ENCODE measurements at regions not wholly inside any gene's neighbourhood (a gene's known extent, or its start where the extent isn't known, plus 50 kb on each side); places are given as distances from the start of the nearest gene placed in this dataset.

- no peaks in the 10 kb centered on the region for H4K20me1 ChIP-seq (ENCODE audit: control insufficient read depth, insufficient read depth, low read depth, low read length)
- H3K9me3 ChIP-seq (ENCODE audit: control insufficient read depth, insufficient read depth, low read length) = no peaks in the 10 kb centered on the region
- H3K36me3 ChIP-seq (ENCODE audit: control insufficient read depth, low read length) = no peaks in the 10 kb centered on the region
- H3F3A ChIP-seq (ENCODE audit: control insufficient read depth, insufficient read depth) = no peaks in the 10 kb centered on the region
- H3K27ac ChIP-seq (ENCODE audit: low read depth, low read length) = no peak overlapping the region
- H3K79me2 ChIP-seq (ENCODE audit: control insufficient read depth, low read length) = no peaks in the 10 kb centered on the region
- no peaks in the 10 kb centered on the region for H3K9me2 ChIP-seq (replicated peaks; ENCODE audit: control insufficient read depth, low read length)
- no peak overlapping the region for H3K4me3 ChIP-seq (ENCODE audit: low read length)
- H3K4me1 ChIP-seq (ENCODE audit: control insufficient read depth, low read length) = no peaks in the 10 kb centered on the region
- H3K4me2 ChIP-seq (ENCODE audit: low read length) = no peak overlapping the region
- H3K27me3 ChIP-seq (ENCODE audit: control insufficient read depth, low read length) = no peaks in the 10 kb centered on the region
- no peak for TF ChIP-seq CTCF (IDR thresholded peaks at IDR 0.05; ENCODE audit: low read depth, low read length, poor library complexity, severe bottlenecking)
- no peak for TF ChIP-seq EZH2phosphoT487 (IDR thresholded peaks at IDR 0.05; ENCODE audit: borderline replicate concordance, low read length)
Measured at GRCh38 chr4:28723371-28723770, 1862.7 kb downstream of the STIM2 start.

GRCh38 chr4:28724239-28724638, 1863.6 kb downstream of the STIM2 start:
- H3F3A ChIP-seq (ENCODE audit: control insufficient read depth, insufficient read depth) = no peaks in the 10 kb centered on the region
- H3K9me2 ChIP-seq (replicated peaks; ENCODE audit: control insufficient read depth, low read length) = no peaks in the 10 kb centered on the region
- no peaks in the 10 kb centered on the region for H3K27me3 ChIP-seq (ENCODE audit: control insufficient read depth, low read length)
- no peak overlapping the region for H3K4me3 ChIP-seq (ENCODE audit: low read length)
- no peak overlapping the region for H3K27ac ChIP-seq (ENCODE audit: low read depth, low read length)
- H4K20me1 ChIP-seq (ENCODE audit: control insufficient read depth, insufficient read depth, low read depth, low read length) = no peaks in the 10 kb centered on the region
- TF ChIP-seq CTCF (IDR thresholded peaks at IDR 0.05; ENCODE audit: low read depth, low read length, poor library complexity, severe bottlenecking) (no peak), EZH2phosphoT487 (IDR thresholded peaks at IDR 0.05; ENCODE audit: borderline replicate concordance, low read length) (no peak)
- no peaks in the 10 kb centered on the region for H3K9me3 ChIP-seq (ENCODE audit: control insufficient read depth, insufficient read depth, low read length)
- no peaks in the 10 kb centered on the region for H3K4me1 ChIP-seq (ENCODE audit: control insufficient read depth, low read length)
- no peaks in the 10 kb centered on the region for H3K79me2 ChIP-seq (ENCODE audit: control insufficient read depth, low read length)
- no peak overlapping the region for H3K4me2 ChIP-seq (ENCODE audit: low read length)
- H3K36me3 ChIP-seq (ENCODE audit: control insufficient read depth, low read length) = no peaks in the 10 kb centered on the region

- no peaks in the 10 kb centered on the region for H4K20me1 ChIP-seq (ENCODE audit: control insufficient read depth, insufficient read depth, low read depth, low read length)
- no peak overlapping the region for H3K27ac ChIP-seq (ENCODE audit: low read depth, low read length)
- TF ChIP-seq CTCF (IDR thresholded peaks at IDR 0.05; ENCODE audit: low read depth, low read length, poor library complexity, severe bottlenecking) = no peak
- no peak for TF ChIP-seq EZH2phosphoT487 (IDR thresholded peaks at IDR 0.05; ENCODE audit: borderline replicate concordance, low read length)
- H3K4me3 ChIP-seq (ENCODE audit: low read length) = no peak overlapping the region
- no peaks in the 10 kb centered on the region for H3F3A ChIP-seq (ENCODE audit: control insufficient read depth, insufficient read depth)
- no peaks in the 10 kb centered on the region for H3K9me3 ChIP-seq (ENCODE audit: control insufficient read depth, insufficient read depth, low read length)
- no peaks in the 10 kb centered on the region for H3K27me3 ChIP-seq (ENCODE audit: control insufficient read depth, low read length)
- H3K36me3 ChIP-seq (ENCODE audit: control insufficient read depth, low read length) = no peaks in the 10 kb centered on the region
- H3K4me2 ChIP-seq (ENCODE audit: low read length) = no peak overlapping the region
- H3K4me1 ChIP-seq (ENCODE audit: control insufficient read depth, low read length) = no peaks in the 10 kb centered on the region
- no peaks in the 10 kb centered on the region for H3K9me2 ChIP-seq (replicated peaks; ENCODE audit: control insufficient read depth, low read length)
- no peaks in the 10 kb centered on the region for H3K79me2 ChIP-seq (ENCODE audit: control insufficient read depth, low read length)
Measured at GRCh38 chr4:28730304-28730703, 1869.7 kb downstream of the STIM2 start.

- H3K4me2 ChIP-seq (ENCODE audit: low read length) = no peak overlapping the region
- H3F3A ChIP-seq (ENCODE audit: control insufficient read depth, insufficient read depth) = no peaks in the 10 kb centered on the region
- no peaks in the 10 kb centered on the region for H3K9me3 ChIP-seq (ENCODE audit: control insufficient read depth, insufficient read depth, low read length)
- H3K4me3 ChIP-seq (ENCODE audit: low read length) = no peak overlapping the region
- H3K9me2 ChIP-seq (replicated peaks; ENCODE audit: control insufficient read depth, low read length) = no peaks in the 10 kb centered on the region
- no peaks in the 10 kb centered on the region for H3K4me1 ChIP-seq (ENCODE audit: control insufficient read depth, low read length)
- H3K27me3 ChIP-seq (ENCODE audit: control insufficient read depth, low read length) = no peaks in the 10 kb centered on the region
- no peaks in the 10 kb centered on the region for H3K79me2 ChIP-seq (ENCODE audit: control insufficient read depth, low read length)
- no peak overlapping the region for H3K27ac ChIP-seq (ENCODE audit: low read depth, low read length)
- no peaks in the 10 kb centered on the region for H3K36me3 ChIP-seq (ENCODE audit: control insufficient read depth, low read length)
- H4K20me1 ChIP-seq (ENCODE audit: control insufficient read depth, insufficient read depth, low read depth, low read length) = no peaks in the 10 kb centered on the region
- TF ChIP-seq CTCF (IDR thresholded peaks at IDR 0.05; ENCODE audit: low read depth, low read length, poor library complexity, severe bottlenecking) (no peak), EZH2phosphoT487 (IDR thresholded peaks at IDR 0.05; ENCODE audit: borderline replicate concordance, low read length) (no peak)
Measured at GRCh38 chr4:28744066-28744465, 1883.4 kb downstream of the STIM2 start.

Data from DOHH2 (cell line).